ENCODE measurements at regions not wholly inside any gene's neighbourhood (a gene's known extent, or its start where the extent isn't known, plus 50 kb on each side); places are given as distances from the start of the nearest gene placed in this dataset.
"Not testable (repeated sequence)": the region's sequence is repeated elsewhere in the genome, so short reads cannot be mapped to it uniquely, and the experiment has no call there.

DNA sequence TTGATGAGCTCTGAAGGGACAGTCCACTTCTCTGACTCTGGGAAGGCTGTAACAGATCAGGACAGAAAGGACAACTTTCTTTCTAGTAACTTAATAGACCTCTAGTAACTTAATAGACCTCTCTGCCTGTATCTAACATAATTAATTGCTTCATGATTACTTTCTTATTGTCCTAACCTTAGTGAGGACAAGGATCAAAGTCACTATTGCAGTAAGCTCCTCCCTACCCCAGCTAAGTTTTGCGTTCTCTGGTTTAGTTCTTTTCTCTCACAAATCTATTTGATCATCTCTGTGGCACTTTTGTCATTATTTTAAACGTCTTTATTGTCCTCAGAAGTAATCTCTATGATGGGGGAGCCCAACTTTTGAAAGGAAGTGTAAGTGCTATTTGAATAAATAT, 125.5 kb upstream of the UGP2 start:
- TF ChIP-seq, protein P1, sequence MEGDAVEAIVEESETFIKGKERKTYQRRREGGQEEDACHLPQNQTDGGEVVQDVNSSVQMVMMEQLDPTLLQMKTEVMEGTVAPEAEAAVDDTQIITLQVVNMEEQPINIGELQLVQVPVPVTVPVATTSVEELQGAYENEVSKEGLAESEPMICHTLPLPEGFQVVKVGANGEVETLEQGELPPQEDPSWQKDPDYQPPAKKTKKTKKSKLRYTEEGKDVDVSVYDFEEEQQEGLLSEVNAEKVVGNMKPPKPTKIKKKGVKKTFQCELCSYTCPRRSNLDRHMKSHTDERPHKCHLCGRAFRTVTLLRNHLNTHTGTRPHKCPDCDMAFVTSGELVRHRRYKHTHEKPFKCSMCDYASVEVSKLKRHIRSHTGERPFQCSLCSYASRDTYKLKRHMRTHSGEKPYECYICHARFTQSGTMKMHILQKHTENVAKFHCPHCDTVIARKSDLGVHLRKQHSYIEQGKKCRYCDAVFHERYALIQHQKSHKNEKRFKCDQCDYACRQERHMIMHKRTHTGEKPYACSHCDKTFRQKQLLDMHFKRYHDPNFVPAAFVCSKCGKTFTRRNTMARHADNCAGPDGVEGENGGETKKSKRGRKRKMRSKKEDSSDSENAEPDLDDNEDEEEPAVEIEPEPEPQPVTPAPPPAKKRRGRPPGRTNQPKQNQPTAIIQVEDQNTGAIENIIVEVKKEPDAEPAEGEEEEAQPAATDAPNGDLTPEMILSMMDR (IDR thresholded peaks at IDR 0.05; ENCODE audit: insufficient read depth, low read depth, low read length) = no peak
- DNase-seq (ENCODE audit: low read depth) = no peak
- H3K36me3 ChIP-seq (ENCODE audit: control insufficient read depth, insufficient read depth, low read length) = no peaks in the 10 kb centered on the region
- no peak overlapping the region for H3K4me3 ChIP-seq (ENCODE audit: low read depth, low read length)
- no peaks in the 10 kb centered on the region for H3K27me3 ChIP-seq (ENCODE audit: control insufficient read depth, insufficient read depth, low read length)
- ChIA-PET POLR2A (no interaction called here), CTCF (interaction anchor here (1.3 kb wide), 1 partner anchor 17 kb away, joined by 6 read pairs; no protein-coding TSS in a partner anchor)

DNA sequence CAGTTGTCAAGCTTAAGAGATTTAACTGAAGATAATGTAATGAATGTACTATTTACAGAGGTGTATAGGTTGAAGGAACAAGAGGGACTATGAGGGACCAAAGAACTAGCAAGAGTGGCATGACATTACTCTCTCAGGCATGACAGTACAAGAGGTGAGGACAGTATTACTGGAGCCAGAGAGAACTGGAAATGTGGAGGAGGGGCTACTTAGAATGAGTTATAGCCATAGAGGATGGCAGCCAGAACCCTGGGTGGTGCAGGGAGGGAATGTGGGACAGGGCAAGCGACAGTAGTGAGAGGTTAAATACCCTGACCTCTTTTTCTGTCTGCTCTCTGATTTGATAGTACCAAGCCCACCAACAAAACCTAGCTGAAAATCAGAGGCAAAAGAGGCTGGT, 122.6 kb upstream of the UGP2 start:
- H3K36me3 ChIP-seq (ENCODE audit: control insufficient read depth, insufficient read depth, low read length) = no peaks in the 10 kb centered on the region
- no peak for DNase-seq (ENCODE audit: low read depth)
- H3K27me3 ChIP-seq (ENCODE audit: control insufficient read depth, insufficient read depth, low read length) = no peaks in the 10 kb centered on the region
- POLR2A ChIA-PET = no interaction called here
- TF ChIP-seq, protein P1 (IDR thresholded peaks at IDR 0.05; ENCODE audit: insufficient read depth, low read depth, low read length) = no peak
- no peak overlapping the region for H3K4me3 ChIP-seq (ENCODE audit: low read depth, low read length)
- CTCF ChIA-PET = interaction anchor here (0.6 to 1.3 kb wide), 2 partner anchors 20 to 81 kb away, joined by 3 read pairs; no protein-coding TSS in a partner anchor

DNA sequence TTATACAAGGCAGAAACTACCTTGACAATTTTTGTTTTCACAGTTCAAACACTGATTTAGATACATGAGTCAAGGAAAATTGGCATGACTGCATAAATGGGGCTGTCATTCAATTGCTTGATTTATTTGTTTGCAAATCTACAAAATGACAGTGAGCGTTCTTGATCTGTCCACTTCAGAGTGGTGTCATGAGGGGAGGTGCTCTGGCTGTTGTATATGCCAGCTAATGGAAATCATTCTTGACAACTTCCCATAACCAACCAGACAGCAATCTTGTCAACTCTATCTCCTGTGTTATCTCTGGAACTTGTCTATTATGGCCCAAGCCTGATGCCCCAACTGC, 120.6 kb upstream of the UGP2 start:
- no peak for DNase-seq (ENCODE audit: low read depth)
- TF ChIP-seq, protein P1 (IDR thresholded peaks at IDR 0.05; ENCODE audit: insufficient read depth, low read depth, low read length) = no peak
- CTCF ChIA-PET = no interaction called here
- Histone ChIP-seq H3K36me3 (ENCODE audit: control insufficient read depth, insufficient read depth, low read length) (no peaks in the 10 kb centered on the region), H3K4me3 (ENCODE audit: low read depth, low read length) (no peak overlapping the region), H3K27me3 (ENCODE audit: control insufficient read depth, insufficient read depth, low read length) (no peaks in the 10 kb centered on the region)
- POLR2A ChIA-PET = no interaction called here

DNA sequence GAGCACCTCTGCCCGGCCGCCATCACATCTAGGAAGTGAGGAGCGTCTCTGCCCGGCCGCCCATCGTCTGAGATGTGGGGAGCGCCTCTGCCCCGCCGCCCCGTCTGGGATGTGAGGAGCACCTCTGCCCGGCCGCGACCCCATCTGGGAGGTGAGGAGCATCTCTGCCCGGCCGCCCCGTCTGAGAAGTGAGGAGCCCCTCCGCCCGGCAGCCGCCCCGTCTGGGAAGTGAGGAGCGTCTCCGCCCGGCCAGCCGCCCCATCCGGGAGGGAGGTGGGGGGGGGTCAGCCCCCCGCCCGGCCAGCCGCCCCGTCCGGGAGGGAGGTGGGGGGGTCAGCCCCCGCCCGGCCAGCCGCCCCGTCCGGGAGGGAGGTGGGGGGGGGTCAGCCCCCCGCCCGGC, 119.4 kb upstream of the UGP2 start:
- H3K36me3 ChIP-seq (ENCODE audit: control insufficient read depth, insufficient read depth, low read length); POLR2A ChIA-PET; CTCF ChIA-PET; H3K4me3 ChIP-seq (ENCODE audit: low read depth, low read length); DNase-seq (ENCODE audit: low read depth); H3K27me3 ChIP-seq (ENCODE audit: control insufficient read depth, insufficient read depth, low read length): not testable (repeated sequence)

DNA sequence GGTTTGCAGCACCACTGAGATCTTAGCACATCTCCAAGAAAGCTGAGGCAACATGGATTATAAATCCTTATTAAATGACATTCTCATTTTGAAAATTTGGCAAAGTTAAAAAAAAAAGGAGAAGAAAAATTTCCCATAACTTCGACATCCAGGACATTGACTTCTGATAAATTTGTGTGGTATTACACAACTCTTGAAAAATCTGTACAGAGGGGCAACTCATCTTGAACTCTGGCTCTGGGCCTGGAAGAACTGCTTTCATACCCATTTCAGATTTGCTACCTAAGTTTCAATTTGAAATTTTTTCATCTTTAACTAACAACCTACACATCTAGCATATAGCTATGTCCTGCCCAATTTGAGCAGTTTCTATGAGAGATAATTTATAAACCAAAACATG, 118.0 kb upstream of the UGP2 start:
- Histone ChIP-seq H3K4me3 (ENCODE audit: low read depth, low read length) (no peak overlapping the region), H3K27me3 (ENCODE audit: control insufficient read depth, insufficient read depth, low read length) (no peaks in the 10 kb centered on the region), H3K36me3 (ENCODE audit: control insufficient read depth, insufficient read depth, low read length) (no peaks in the 10 kb centered on the region)
- ChIA-PET CTCF (interaction anchor here (0.6 kb wide), 1 partner anchor 118 kb away, joined by 3 read pairs; no protein-coding TSS in a partner anchor), POLR2A (interaction anchor here (0.6 kb wide), 1 partner anchor 11 kb away, joined by 3 read pairs; no protein-coding TSS in a partner anchor)
- no peak for DNase-seq (ENCODE audit: low read depth)
- TF ChIP-seq, protein P1 (IDR thresholded peaks at IDR 0.05; ENCODE audit: insufficient read depth, low read depth, low read length) = no peak

DNA sequence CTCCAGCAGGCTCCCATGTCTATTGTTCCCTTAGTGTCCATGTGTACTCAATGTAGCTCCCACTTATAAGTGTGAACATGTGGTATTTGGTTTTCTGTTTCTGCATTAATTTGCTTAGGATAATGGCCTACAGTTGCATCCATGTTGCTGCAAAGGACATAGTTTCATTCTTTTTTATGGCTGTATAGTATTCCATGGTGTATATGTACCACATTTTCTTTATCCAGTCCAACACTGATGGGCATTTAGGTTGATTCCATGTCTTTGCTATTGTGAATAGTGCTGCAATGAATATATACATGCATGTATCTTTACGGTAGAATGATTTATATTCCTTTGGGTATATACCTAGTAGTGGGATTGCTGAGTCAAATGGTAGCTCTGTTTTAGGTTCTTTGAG, 116.5 kb upstream of the UGP2 start:
- H3K36me3 ChIP-seq (ENCODE audit: control insufficient read depth, insufficient read depth, low read length); H3K27me3 ChIP-seq (ENCODE audit: control insufficient read depth, insufficient read depth, low read length); DNase-seq (ENCODE audit: low read depth); H3K4me3 ChIP-seq (ENCODE audit: low read depth, low read length); POLR2A ChIA-PET: not testable (repeated sequence)
- CTCF ChIA-PET = interaction anchor here (0.7 kb wide), 1 partner anchor 12 kb away, joined by 3 read pairs; no protein-coding TSS in a partner anchor
